ENCODE measurements at regions not wholly inside any gene's neighbourhood (a gene's known extent, or its start where the extent isn't known, plus 50 kb on each side); places are given as distances from the start of the nearest gene placed in this dataset.

DNA sequence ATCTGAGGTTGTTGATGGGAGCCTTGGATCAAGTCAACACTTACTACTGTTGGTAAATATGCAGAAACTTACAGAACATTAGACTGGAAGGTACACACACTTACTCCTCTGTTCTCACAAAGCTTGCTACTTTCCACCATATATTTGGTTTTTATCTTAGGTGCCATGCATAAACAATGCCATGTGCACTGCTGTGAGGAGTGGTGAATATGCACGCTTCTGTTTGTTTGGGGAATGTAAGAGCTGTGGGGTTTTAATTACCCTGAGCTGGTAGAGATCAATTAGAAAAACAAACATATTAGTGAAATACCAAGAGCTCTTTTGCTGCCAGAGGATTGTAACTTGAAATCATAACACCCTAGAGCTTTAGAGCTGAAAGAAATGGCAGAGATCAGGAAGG, 79.8 kb upstream of the ARID5B start:
- Histone ChIP-seq H3K36me3 (replicated peaks in 1 of 2; ENCODE audit: control insufficient read depth in 1 of 2, insufficient read depth in 2 of 2, low read length in 1 of 2) (no peaks in the 10 kb centered on the region), H3F3A (replicated peaks; ENCODE audit: insufficient read depth) (peaks cover 7% of the 10 kb centered on the region), H3K27ac (ENCODE audit: low read depth in 2 of 2, low read length in 1 of 2) (no peak overlapping the region), H3K9me2 (no peaks in the 10 kb centered on the region), H3K79me2 (ENCODE audit: insufficient read depth) (no peaks in the 10 kb centered on the region), H2AFZ (ENCODE audit: low read depth) (no peak overlapping the region), H3K4me3 (ENCODE audit: low read depth in 2 of 2, low read length in 1 of 2) (no peak overlapping the region), H3K27me3 (ENCODE audit: insufficient read depth) (no peaks in the 10 kb centered on the region), H3K9me3 (no peaks in the 10 kb centered on the region), H3K4me2 (no peak overlapping the region), H3K9ac (no peak overlapping the region), H4K20me1 (ENCODE audit: insufficient read depth) (no peaks in the 10 kb centered on the region), H3K4me1 (ENCODE audit: control insufficient read depth in 1 of 2, insufficient read depth in 2 of 2, low read depth in 1 of 2, low read length in 1 of 2) (peaks cover 0 to 10% of the 10 kb centered on the region in 2 experiments; a peak in 2 of 4 replicates)
- no peak for DNase-seq
- TF ChIP-seq MXI1 (IDR thresholded peaks at IDR 0.05; ENCODE audit: low read depth, low read length) (no peak), RAD21 (IDR thresholded peaks at IDR 0.05; ENCODE audit: low read length) (no peak), RXRA (IDR thresholded peaks at IDR 0.05; ENCODE audit: borderline replicate concordance, low read depth) (no peak), EP300 (IDR thresholded peaks at IDR 0.05; ENCODE audit: borderline replicate concordance in 1 of 2, low read depth in 1 of 2, low read length in 1 of 2) (no peak), JUND (IDR thresholded peaks at IDR 0.05) (no peak), NRF1 (IDR thresholded peaks at IDR 0.05; ENCODE audit: low read depth, low read length) (no peak), NFIC (IDR thresholded peaks at IDR 0.05; ENCODE audit: borderline replicate concordance) (no peak)
- TF ChIP-seq, protein P1, sequence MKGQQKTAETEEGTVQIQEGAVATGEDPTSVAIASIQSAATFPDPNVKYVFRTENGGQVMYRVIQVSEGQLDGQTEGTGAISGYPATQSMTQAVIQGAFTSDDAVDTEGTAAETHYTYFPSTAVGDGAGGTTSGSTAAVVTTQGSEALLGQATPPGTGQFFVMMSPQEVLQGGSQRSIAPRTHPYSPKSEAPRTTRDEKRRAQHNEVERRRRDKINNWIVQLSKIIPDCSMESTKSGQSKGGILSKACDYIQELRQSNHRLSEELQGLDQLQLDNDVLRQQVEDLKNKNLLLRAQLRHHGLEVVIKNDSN (IDR thresholded peaks at IDR 0.05; ENCODE audit: borderline replicate concordance, low read depth), result no peak
- CTCF ChIA-PET, result interaction anchor here (1.3 to 2.0 kb wide), 2 partner anchors 13 to 18 kb away, joined by 3 to 7 read pairs; no protein-coding TSS in a partner anchor
- POLR2A ChIA-PET, result no interaction called here
- 91% methylated on average over 1 of the region's 1 CpG for WGBS (ENCODE audit: low lambda C conversion rate)

DNA sequence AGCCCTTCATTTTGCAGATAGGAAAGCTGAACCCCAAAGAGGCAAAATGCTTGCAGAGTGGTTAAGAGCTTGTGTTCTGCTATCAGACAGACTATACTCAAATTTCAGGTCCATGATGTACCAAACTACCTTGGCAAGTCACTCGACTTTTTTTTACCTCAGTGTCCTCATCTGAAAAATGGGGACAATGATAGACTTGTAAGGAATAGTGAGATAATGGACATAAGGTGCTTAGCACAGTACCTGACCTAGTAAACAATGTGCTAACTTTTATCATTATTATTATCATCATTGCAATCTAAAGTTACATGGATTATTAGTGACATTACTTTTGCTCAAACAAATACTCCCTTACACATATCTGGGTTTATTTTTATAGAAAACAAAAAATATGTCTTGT, 79.4 kb upstream of the ARID5B start:
- H3K27ac ChIP-seq (ENCODE audit: low read depth in 2 of 2, low read length in 1 of 2), result 0 out of 4 replicates have a peak overlapping the region, but pooled peaks of 1 of the 2 experiments have one; percentile 11
- H2AFZ ChIP-seq (ENCODE audit: low read depth), result no peak overlapping the region
- H4K20me1 ChIP-seq (ENCODE audit: insufficient read depth), result no peaks in the 10 kb centered on the region
- WGBS (ENCODE audit: low lambda C conversion rate), result 41% methylated on average over 1 of the region's 1 CpG
- H3K9me2 ChIP-seq, result no peaks in the 10 kb centered on the region
- TF ChIP-seq ELF1 (IDR thresholded peaks at IDR 0.05) (no peak), RFX5 (IDR thresholded peaks at IDR 0.05; ENCODE audit: low read length) (no peak), GABPA (IDR thresholded peaks at IDR 0.05; ENCODE audit: low read depth) (no peak), TAF1 (IDR thresholded peaks at IDR 0.05; ENCODE audit: borderline replicate concordance, low read depth, low read length) (no peak), SMC3 (IDR thresholded peaks at IDR 0.05; ENCODE audit: low read depth, low read length) (no peak), POLR2AphosphoS5 (IDR thresholded peaks at IDR 0.05; ENCODE audit: low read depth, low read length) (no peak), RCOR1 (IDR thresholded peaks at IDR 0.05; ENCODE audit: low read length) (no peak), USF2 (IDR thresholded peaks at IDR 0.05; ENCODE audit: borderline replicate concordance, low read depth, low read length) (no peak), FOXJ3 (CRISPR knock-in tag; IDR thresholded peaks at IDR 0.05) (no peak), SIN3A (IDR thresholded peaks at IDR 0.05; ENCODE audit: borderline replicate concordance, low read depth, low read length) (no peak), RAD21 (IDR thresholded peaks at IDR 0.05; ENCODE audit: low read length) (no peak), ZBTB33 (IDR thresholded peaks at IDR 0.05; ENCODE audit: borderline replicate concordance, low read depth) (no peak), MEF2A (IDR thresholded peaks at IDR 0.05; ENCODE audit: borderline replicate concordance, low read depth) (no peak), EP300 (IDR thresholded peaks at IDR 0.05; ENCODE audit: borderline replicate concordance in 1 of 2, low read depth in 1 of 2, low read length in 1 of 2) (no peak), TCF12 (IDR thresholded peaks at IDR 0.05) (no peak), NFIC (IDR thresholded peaks at IDR 0.05; ENCODE audit: borderline replicate concordance) (no peak), JUND (IDR thresholded peaks at IDR 0.05) (no peak), FOXM1 (IDR thresholded peaks at IDR 0.05; ENCODE audit: low read depth) (no peak)
- TF ChIP-seq, protein P2, sequence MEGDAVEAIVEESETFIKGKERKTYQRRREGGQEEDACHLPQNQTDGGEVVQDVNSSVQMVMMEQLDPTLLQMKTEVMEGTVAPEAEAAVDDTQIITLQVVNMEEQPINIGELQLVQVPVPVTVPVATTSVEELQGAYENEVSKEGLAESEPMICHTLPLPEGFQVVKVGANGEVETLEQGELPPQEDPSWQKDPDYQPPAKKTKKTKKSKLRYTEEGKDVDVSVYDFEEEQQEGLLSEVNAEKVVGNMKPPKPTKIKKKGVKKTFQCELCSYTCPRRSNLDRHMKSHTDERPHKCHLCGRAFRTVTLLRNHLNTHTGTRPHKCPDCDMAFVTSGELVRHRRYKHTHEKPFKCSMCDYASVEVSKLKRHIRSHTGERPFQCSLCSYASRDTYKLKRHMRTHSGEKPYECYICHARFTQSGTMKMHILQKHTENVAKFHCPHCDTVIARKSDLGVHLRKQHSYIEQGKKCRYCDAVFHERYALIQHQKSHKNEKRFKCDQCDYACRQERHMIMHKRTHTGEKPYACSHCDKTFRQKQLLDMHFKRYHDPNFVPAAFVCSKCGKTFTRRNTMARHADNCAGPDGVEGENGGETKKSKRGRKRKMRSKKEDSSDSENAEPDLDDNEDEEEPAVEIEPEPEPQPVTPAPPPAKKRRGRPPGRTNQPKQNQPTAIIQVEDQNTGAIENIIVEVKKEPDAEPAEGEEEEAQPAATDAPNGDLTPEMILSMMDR (IDR thresholded peaks at IDR 0.05), result no peak
- TF ChIP-seq, protein P1 (IDR thresholded peaks at IDR 0.05; ENCODE audit: borderline replicate concordance, low read depth), result no peak
- no peak overlapping the region for H3K4me3 ChIP-seq (ENCODE audit: low read depth in 2 of 2, low read length in 1 of 2)
- peaks cover 0 to 10% of the 10 kb centered on the region in 2 experiments; a peak in 2 of 4 replicates for H3K4me1 ChIP-seq (ENCODE audit: control insufficient read depth in 1 of 2, insufficient read depth in 2 of 2, low read depth in 1 of 2, low read length in 1 of 2)
- H3K79me2 ChIP-seq (ENCODE audit: insufficient read depth), result no peaks in the 10 kb centered on the region
- no peaks in the 10 kb centered on the region for H3K9me3 ChIP-seq
- ChIA-PET POLR2A (no interaction called here), CTCF (interaction anchor here (1.3 to 2.0 kb wide), 2 partner anchors 13 to 18 kb away, joined by 3 to 7 read pairs; no protein-coding TSS in a partner anchor)
- no peak overlapping the region for H3K9ac ChIP-seq
- H3K4me2 ChIP-seq, result no peak overlapping the region
- no peaks in the 10 kb centered on the region for H3K27me3 ChIP-seq (ENCODE audit: insufficient read depth)
- H3K36me3 ChIP-seq (replicated peaks in 1 of 2; ENCODE audit: control insufficient read depth in 1 of 2, insufficient read depth in 2 of 2, low read length in 1 of 2), result no peaks in the 10 kb centered on the region
- DNase-seq, result no peak
- peaks cover 7% of the 10 kb centered on the region for H3F3A ChIP-seq (replicated peaks; ENCODE audit: insufficient read depth)
